OCI-LY1 (cell line): ENCODE measurements at regions not wholly inside any gene's neighbourhood (a gene's known extent, or its start where the extent isn't known, plus 50 kb on each side); places are given as distances from the start of the nearest gene placed in this dataset.

Experiments used
- H2AFZ ChIP-seq: fragments of 200-600 bp; sonication (generic), shearing (Covaris generic); 2 replicates; pipeline ENCODE4 v1.6.0; 2014; ENCODE audit warnings: antibody characterized with exemption, mild to moderate bottlenecking, low read length
- H3F3A ChIP-seq: fragments of 200-600 bp; sonication (generic), shearing (Covaris generic); 2 replicates; pipeline ENCODE4 v1.6.0; 2014; ENCODE audit warnings: mild to moderate bottlenecking, antibody characterized with exemption, low read length, moderate library complexity; ENCODE audit not compliant: insufficient read depth
- H3K27ac ChIP-seq: fragments of 200-600 bp; sonication (generic); 2 replicates; pipeline ENCODE4 v1.5.1; 2014; ENCODE audit warnings: low read length, mixed run types, mild to moderate bottlenecking, low read depth; ENCODE audit not compliant: poor library complexity, severe bottlenecking
- H3K27me3 ChIP-seq: fragments of 200-600 bp; sonication (generic); 2 replicates; pipeline ENCODE4 v1.6.0; 2014; ENCODE audit warnings: antibody characterized with exemption, mild to moderate bottlenecking, low read length, moderate library complexity; ENCODE audit not compliant: insufficient read depth
- H3K36me3 ChIP-seq: fragments of 200-600 bp; sonication (generic); 2 replicates; pipeline ENCODE4 v1.6.1; 2014; ENCODE audit warnings: mild to moderate bottlenecking, antibody characterized with exemption, low read length, moderate library complexity, mixed read lengths; ENCODE audit not compliant: insufficient read depth
- H3K4me1 ChIP-seq: fragments of 200-600 bp; sonication (generic); 2 replicates; pipeline ENCODE4 v1.5.1; 2014; ENCODE audit warnings: mild to moderate bottlenecking, low read length, moderate library complexity; ENCODE audit not compliant: insufficient read depth, severe bottlenecking
- H3K4me2 ChIP-seq: fragments of 200-600 bp; sonication (generic), shearing (Covaris generic); 2 replicates; pipeline ENCODE4 v1.6.1; 2014; ENCODE audit warnings: low read length
- H3K4me3 ChIP-seq: fragments of 200-600 bp; sonication (generic); 2 replicates; pipeline ENCODE4 v1.5.1; 2014; ENCODE audit warnings: low read length, low read depth, mild to moderate bottlenecking, mixed read lengths; ENCODE audit not compliant: poor library complexity, severe bottlenecking
- H3K79me2 ChIP-seq: fragments of 200-600 bp; shearing (Covaris generic); 2 replicates; pipeline ENCODE4 v1.6.1; 2016; ENCODE audit warnings: mixed run types, low read length, mixed read lengths; ENCODE audit not compliant: insufficient read depth
- H3K9ac ChIP-seq: fragments of 200-600 bp; sonication (generic), shearing (Covaris generic); 2 replicates; pipeline ENCODE4 v1.6.1; 2014; ENCODE audit warnings: mild to moderate bottlenecking, low read length, mixed read lengths
- H3K9me2 ChIP-seq: fragments of 200-600 bp; sonication (generic), shearing (Covaris generic); 2 replicates; pipeline ENCODE4 v1.6.1; 2014; ENCODE audit warnings: low read depth, mild to moderate bottlenecking, low read length, mixed read lengths
- H3K9me3 ChIP-seq: fragments of 200-600 bp; shearing (Covaris generic); 2 replicates; pipeline ENCODE4 v1.6.1; 2014; ENCODE audit warnings: low read length, mixed read lengths
- H4K20me1 ChIP-seq: fragments of 200-600 bp; sonication (generic), shearing (Covaris generic); 2 replicates; pipeline ENCODE4 v1.6.0; 2016; ENCODE audit warnings: mild to moderate bottlenecking, low read length; ENCODE audit not compliant: insufficient read depth
- EZH2 ChIP-seq: fragments of 200-600 bp; sonication (generic), shearing (Covaris generic); IDR thresholded peaks from 2 replicates; pipeline ENCODE4 v1.8.0; 2017; ENCODE audit warnings: borderline replicate concordance, mixed run types, mild to moderate bottlenecking, antibody characterized with exemption, low read length, moderate library complexity, mixed read lengths
- TF ChIP-seq, protein P1 (sequence below): fragments of 200-600 bp; sonication (generic), shearing (Covaris generic); IDR thresholded peaks from 2 replicates; pipeline ENCODE4 v1.5.1; 2017; ENCODE audit warnings: mild to moderate bottlenecking, antibody characterized with exemption, low read length, moderate library complexity, mixed read lengths

- no peak overlapping the region for H2AFZ ChIP-seq
- no peak overlapping the region for H3K4me3 ChIP-seq
- no peaks in the 10 kb centered on the region for H3K4me1 ChIP-seq
- H3F3A ChIP-seq = no peaks in the 10 kb centered on the region
- H3K79me2 ChIP-seq = no peaks in the 10 kb centered on the region
- H4K20me1 ChIP-seq = no peaks in the 10 kb centered on the region
- TF ChIP-seq, protein P1, sequence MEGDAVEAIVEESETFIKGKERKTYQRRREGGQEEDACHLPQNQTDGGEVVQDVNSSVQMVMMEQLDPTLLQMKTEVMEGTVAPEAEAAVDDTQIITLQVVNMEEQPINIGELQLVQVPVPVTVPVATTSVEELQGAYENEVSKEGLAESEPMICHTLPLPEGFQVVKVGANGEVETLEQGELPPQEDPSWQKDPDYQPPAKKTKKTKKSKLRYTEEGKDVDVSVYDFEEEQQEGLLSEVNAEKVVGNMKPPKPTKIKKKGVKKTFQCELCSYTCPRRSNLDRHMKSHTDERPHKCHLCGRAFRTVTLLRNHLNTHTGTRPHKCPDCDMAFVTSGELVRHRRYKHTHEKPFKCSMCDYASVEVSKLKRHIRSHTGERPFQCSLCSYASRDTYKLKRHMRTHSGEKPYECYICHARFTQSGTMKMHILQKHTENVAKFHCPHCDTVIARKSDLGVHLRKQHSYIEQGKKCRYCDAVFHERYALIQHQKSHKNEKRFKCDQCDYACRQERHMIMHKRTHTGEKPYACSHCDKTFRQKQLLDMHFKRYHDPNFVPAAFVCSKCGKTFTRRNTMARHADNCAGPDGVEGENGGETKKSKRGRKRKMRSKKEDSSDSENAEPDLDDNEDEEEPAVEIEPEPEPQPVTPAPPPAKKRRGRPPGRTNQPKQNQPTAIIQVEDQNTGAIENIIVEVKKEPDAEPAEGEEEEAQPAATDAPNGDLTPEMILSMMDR = no peak
- no peak for TF ChIP-seq EZH2
- H3K27ac ChIP-seq = no peak overlapping the region
- no peaks in the 10 kb centered on the region for H3K27me3 ChIP-seq
- no peak overlapping the region for H3K9ac ChIP-seq
- no peaks in the 10 kb centered on the region for H3K9me2 ChIP-seq
- no peaks in the 10 kb centered on the region for H3K9me3 ChIP-seq
- no peaks in the 10 kb centered on the region for H3K36me3 ChIP-seq
- H3K4me2 ChIP-seq = no peak overlapping the region
These were observed 150.9 kb downstream of the COL6A3 start for GRCh38 chr2:237262838-237263771.

GRCh38 chr2:237264480-237265219 lies 149.3 kb downstream of the COL6A3 start:
- no peak overlapping the region for H3K4me3 ChIP-seq
- no peaks in the 10 kb centered on the region for H3F3A ChIP-seq
- H3K9ac ChIP-seq = no peak overlapping the region
- TF ChIP-seq, protein P1 = no peak
- TF ChIP-seq EZH2 = no peak
- H3K9me2 ChIP-seq = no peaks in the 10 kb centered on the region
- H2AFZ ChIP-seq = no peak overlapping the region
- H4K20me1 ChIP-seq = no peaks in the 10 kb centered on the region
- H3K36me3 ChIP-seq = no peaks in the 10 kb centered on the region
- no peaks in the 10 kb centered on the region for H3K27me3 ChIP-seq
- no peaks in the 10 kb centered on the region for H3K9me3 ChIP-seq
- H3K4me2 ChIP-seq = no peak overlapping the region
- no peaks in the 10 kb centered on the region for H3K4me1 ChIP-seq
- H3K27ac ChIP-seq = no peak overlapping the region
- no peaks in the 10 kb centered on the region for H3K79me2 ChIP-seq

DNA sequence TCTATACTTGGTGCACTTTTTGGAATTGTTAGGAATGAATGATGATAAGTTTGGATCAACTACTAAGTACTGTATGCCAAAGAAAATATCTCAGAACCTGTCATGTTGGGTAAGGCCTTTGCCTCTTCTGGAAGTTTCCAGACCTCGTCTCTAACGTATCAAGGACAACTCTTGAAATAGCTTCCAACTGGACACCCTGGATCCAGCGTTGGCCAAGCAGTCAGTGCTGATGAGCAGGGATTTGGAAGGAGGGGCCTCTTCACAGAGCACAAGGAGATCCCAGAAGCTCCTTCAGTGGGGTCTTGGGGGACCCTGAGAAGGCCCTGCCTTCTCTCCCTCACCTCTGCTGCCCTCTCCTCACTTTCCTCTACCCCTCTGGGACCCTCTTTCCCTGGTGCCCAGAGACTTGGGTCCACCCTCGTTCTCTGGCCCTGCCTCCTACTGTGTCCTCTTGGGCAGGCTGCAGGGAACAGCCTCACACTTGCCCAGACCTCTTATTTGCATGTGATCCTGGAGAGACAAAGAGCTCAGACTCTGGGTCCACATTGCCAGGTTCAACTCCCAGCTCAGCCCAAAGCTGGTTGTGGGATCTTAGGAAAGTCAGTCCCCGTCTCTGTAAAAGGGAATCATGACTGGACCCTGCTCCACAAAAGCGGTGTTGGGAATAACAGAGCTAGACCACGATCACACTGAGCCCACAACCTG lies 145.8 kb downstream of the COL6A3 start:
- H3K9me2 ChIP-seq = no peaks in the 10 kb centered on the region
- no peak overlapping the region for H2AFZ ChIP-seq
- H3K4me1 ChIP-seq = no peaks in the 10 kb centered on the region
- no peak overlapping the region for H3K4me3 ChIP-seq
- no peaks in the 10 kb centered on the region for H3K27me3 ChIP-seq
- no peak for TF ChIP-seq EZH2
- TF ChIP-seq, protein P1 = no peak
- H3K4me2 ChIP-seq = no peak overlapping the region
- no peak overlapping the region for H3K9ac ChIP-seq
- H3K9me3 ChIP-seq = no peaks in the 10 kb centered on the region
- no peak overlapping the region for H3K27ac ChIP-seq
- no peaks in the 10 kb centered on the region for H4K20me1 ChIP-seq
- H3K36me3 ChIP-seq = no peaks in the 10 kb centered on the region
- no peaks in the 10 kb centered on the region for H3F3A ChIP-seq
- no peaks in the 10 kb centered on the region for H3K79me2 ChIP-seq
